NCI-H2029 treated with DMSO at 0.1 percent for 48 hours (cell line): ENCODE measurements at regions not wholly inside any gene's neighbourhood (a gene's known extent, or its start where the extent isn't known, plus 50 kb on each side); places are given as distances from the start of the nearest gene placed in this dataset.
"Not testable (repeated sequence)": the region's sequence is repeated elsewhere in the genome, so short reads cannot be mapped to it uniquely, and the experiment has no call there.

Experiments used
- DNase-seq: peaks from one replicate; lab custom pipeline; 2025; lab: John Stamatoyannopoulos, UW

DNA sequence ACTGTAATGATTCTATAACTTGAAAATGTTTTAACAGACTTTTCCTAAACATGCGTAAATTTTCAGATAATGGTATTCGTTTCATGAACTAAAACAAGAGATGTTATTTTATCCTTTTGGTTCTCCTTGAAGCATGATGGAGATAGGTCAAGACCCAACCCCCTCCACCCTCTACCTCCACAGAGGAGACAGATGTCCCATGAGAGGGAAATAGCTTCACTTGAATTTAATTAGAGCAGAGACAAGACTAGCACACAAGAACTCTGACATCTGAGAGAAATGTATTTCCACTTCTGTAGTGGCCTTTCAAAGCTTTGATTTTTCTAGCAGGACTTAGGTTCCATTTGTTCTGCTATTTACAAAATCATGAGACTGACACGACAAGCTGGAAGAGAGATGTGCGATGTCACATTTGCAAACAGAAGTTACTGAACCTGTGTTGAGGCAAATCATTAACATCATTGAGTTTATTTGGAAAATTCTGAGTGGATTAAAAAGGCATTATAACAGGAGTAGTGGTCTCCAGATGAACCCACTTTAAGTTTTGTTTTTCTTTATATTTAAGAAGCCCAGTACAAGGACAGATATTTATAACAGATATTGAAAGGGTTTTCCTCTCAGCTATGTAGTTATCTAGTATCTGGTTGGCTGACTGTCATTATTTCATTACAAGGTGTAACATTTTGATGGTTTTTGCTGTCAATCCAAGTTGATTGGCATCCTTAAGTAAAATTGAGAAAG is 276.2 kb downstream of the ASXL3 start:
- DNase-seq: no peak

DNA sequence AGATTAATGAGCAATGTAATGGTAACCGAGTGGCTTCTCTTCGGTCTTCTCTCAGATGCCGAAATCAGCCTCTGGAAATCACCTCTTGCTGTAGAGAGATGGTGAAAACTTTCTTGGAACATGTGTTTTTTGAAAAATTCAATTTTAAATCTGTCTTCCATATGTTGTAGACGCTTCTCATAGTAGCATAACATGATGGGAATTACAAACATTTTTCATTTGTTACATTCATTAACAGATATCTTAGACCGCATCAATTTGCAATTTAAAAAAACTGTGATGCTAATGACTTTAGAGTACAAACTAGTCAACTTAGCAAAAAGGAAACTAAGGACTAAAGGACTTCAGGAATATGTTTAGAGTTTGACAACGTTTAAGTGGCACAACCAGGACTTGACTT is 275.2 kb downstream of the ASXL3 start:
- DNase-seq: no peak

DNA sequence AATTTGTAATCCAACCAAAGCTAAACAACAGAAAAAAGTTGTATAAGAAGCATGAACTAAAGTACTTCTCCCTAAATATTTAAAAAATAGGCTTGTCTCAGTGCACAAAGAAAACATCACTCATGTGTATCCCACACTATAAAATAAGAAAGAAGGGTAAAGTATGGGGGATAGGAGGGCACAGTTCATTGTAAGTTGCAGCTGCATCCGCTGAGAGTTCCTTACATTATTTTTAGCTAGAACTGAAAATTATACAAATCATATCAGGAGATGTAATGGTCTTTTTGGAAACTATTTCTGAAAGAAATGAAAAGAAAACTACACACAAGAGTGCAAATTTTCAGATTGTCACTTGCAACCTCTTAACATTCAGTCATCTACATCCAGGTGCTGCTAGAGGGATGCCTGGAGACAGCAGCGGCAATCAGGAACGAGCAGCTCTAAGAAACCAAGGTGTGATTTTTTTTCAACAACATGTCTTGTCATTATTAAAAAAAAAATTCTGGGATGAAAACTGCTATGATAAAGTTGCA is 273.6 kb downstream of the ASXL3 start:
- DNase-seq: no peak

DNA sequence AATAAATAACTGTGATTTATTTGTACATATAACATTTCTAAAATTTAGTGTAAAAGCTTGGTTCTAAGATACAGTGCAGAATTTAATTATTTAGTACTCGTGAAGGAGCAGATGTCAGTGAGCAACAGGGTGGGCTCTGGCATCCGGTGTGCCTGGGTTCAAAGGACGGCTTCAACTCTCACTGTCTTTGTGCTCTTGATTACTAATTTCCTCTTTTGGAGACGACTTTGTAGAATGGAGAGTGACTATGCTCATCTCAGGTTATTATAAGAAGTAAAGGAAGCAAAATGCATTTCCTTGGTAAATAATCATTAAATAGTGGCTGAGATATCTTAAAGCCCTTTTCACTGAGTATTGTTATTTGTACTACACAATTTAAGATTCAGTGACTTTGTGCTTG is 271.7 kb downstream of the ASXL3 start:
- no peak for DNase-seq

DNA sequence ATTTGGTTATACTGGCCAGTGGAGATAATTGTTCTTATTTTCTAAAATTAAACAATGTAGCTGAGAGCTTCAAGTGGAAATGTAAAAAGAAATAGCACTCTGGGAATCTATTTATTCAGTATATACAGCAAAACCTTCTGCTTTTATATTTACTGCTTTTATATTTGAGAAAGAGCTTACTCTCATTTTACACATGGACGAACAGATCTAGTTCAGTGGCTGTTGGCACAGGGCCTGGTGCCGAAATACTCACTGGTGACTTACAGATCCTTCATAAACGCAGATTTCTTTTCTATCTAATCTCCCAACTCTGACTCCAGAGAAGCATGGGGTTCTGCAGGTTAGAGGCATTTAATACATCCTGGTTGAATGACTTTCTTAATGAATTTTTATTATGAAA is 266.2 kb downstream of the ASXL3 start:
- peak; percentile 29 for DNase-seq

DNA sequence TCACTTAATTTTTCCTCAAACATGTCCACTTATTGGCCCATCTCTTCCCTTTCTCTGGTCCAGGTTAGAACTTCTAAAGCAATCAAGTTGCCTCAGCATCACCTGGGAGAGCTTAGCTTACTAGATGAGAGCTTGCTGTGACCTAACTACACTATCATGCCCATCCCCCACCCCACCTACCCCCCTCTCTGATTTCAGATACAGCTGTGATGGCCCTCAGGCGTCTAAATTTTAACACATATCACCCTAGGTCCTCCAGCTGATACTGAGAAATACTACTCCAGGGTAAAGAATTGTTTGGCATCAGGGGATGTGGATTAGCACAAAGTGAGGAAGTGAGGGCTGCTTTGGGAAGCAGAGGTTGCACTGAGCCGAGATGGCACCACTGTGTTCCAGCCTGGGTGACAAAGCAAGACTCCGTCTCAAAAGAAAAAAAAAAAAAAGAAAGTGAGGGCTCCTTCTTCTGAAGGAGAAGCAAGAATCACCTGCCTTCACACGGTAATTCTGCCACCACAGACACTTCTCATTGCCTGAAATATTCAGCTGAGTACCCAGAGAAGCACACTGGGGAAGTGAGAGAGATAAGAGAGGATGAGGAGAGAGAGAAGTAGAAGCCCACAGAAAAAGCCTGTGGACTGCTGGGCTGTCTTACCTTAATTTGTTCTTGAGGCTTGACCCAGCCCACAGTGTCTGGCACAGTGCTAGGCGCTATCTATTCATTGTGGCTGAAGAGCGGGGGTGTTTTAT is 263.4 kb downstream of the ASXL3 start:
- DNase-seq: no peak

DNA sequence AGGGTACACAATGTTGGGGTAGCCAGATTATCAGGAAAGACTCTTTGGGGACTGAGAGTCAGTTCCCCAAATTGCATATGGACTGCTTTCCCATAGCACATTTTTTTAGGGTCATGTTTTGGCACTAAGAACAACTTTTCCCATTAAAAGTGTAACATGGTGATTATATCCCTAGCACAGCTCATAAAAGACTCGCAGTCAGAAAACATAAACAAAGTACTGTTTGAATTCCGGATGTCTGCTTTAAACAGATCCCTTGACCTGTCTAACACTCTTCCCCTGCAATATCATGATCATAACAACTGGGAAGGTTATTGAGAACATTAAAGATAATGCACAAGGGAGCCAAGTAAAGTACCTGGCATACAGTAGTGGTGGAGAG is 262.2 kb downstream of the ASXL3 start:
- no peak for DNase-seq

DNA sequence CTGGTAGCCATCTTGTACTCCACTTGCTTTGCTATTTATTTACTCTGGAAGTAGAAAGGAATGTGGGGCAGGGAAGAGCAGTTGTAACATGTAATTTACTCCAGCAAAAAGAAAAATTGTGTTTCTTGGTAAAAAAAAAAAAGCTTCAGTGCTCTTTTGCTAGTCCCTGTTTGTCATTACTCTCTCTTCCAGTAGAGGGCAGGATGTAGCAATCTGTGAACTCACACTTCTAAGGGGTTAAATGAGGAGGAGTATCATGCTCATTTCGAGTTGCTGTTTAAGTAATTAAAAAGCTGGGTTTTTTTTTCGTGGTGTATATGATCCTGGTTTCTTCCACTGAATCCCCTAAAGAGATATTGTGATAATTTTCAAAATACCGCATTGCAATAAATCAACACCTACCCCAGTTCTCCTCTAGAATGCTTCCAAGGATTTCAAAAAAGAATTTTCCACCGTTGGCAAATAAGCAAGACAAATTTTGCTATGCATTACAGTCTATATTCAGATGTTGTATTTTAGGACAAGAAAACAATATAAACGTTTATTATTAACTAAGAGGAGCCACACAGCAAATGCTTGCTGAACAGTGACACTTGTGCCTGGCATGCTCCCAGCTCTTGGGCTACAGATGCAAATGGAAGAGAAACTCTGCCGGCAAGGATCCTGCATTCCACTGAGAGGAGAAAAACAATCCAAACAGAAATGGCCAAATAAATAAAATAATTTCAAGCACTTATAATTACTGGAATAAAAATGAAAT is 261.6 kb downstream of the ASXL3 start:
- peak; percentile 80 for DNase-seq

DNA sequence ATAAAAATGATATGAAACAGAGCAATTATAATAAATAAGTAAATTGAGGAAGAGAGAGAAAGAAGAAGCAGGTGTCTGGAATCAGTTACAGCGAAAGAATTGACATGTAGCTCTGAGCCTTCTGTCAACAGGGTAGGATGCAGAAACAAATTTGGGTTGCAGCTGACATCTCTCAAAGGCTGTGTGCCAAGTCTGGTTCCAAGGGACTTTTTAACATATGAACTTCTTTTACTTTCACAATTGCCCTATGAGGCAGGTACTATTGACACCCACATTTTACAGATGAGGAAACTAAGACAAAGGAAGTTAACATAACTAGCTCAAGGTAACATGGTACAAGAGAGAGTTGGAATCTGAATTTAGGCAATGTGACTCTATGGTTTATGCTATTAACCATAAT is 260.0 kb downstream of the ASXL3 start:
- no peak for DNase-seq

DNA sequence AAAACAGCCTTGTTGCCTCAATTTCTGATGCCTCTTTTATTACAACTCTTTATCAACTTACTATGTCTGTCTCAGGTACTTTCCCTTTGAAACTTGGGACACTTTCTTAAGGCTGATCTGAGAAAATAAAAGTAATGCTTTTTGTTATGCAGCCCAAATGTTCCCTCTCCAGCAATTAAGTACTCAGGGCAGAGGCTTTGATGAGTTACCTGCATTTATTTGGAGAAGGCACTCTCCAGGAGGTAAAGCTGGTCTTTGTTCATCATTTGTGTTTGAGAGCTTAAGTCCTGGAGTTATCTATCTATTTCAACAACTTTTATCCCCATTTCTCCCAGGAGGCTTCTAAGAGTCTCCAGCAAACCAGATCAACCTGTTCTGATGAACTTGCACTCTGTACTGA is 259.2 kb downstream of the ASXL3 start:
- DNase-seq: peak; percentile 30

DNA sequence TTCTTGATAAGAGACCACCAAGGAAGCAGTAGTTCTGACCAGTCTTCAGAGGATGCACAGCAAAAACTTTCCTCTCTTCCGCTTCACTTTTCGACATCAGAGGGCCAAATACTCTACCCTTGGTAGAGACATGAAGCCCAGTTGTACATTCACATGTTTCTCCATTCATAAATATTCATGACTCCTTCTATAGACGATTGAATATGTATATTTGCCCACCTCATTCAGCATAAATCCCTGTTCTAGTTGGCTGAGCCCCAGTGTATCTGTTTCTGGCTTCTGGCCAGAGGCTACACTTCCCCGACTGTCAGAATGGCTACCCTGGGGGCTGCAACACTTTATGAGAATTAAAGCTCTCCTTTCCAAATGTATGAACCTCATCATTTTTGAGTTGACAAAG is 258.5 kb downstream of the ASXL3 start:
- peak; percentile 41 for DNase-seq

DNA sequence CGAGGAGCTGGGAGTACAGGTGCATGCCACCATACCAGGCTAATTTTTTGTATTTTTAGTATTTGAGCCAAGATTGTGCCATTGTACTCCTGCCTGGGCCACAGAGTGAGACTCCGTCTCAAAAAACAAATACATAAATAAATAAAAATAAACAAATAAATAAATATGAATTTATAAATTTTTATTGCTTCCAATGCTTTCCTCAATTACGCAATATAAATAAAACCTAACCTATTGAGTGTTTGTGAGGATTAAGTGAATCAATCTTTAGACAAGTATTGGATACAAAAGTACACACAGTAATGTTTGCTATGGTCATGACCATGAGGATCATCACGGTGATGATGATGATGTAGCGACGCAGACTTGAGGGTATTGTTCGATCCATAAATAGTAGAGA is 257.4 kb downstream of the ASXL3 start:
- DNase-seq: no peak

DNA sequence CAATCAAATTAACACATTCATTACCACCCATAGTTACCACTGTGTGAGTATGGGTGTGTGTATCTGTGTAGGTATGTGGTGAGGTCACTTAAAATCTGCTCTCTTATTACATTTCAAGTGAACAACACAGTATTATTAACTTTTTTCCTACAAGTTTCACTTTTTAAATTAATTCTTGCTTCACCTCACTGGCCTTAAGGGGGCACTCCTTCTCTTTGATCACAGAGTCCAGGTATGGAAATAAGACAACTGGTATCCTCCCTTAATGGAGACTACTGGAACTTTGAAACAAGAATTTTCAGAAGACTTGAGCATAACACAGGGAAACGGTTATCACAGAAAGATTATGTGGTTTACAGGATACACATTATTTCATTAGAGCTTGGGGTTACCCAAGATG is 255.8 kb downstream of the ASXL3 start:
- no peak for DNase-seq

DNA sequence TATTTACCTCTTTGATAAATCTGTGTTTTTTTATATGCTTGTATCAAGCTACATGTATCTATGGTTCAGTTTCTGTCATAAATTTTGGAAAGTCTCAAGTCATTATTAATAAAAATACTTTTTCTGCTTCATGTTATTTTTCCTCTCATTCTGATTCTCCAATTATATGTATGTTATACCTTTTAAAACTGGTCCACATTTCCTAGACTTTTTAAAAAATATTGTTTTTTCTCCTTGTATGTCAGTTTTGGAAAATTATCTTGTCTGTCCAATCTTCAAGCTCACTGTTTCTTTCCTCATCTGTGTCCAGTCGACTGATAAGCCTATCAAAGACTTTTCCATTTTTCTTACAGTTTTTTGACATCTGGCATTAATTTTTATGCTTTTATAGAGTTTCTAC is 253.4 kb downstream of the ASXL3 start:
- no peak for DNase-seq

DNA sequence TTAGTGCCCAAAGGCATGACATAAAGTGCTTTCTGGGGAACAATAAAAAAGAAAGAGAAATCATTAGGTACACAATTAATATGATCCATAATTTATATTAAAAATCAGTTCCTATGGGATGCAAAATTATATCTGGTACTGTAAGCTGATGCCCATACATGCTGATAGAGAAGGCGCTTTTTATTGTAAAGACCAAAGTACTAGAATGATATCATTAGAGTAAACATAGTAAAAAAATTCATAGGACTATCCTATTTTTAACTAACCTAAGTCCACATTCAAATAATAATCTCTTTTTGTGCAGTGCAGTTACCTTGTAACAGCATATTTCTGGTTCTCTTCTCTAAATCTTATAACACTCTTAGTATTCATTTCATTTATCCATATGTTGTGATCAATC is 252.2 kb downstream of the ASXL3 start:
- no peak for DNase-seq

DNA sequence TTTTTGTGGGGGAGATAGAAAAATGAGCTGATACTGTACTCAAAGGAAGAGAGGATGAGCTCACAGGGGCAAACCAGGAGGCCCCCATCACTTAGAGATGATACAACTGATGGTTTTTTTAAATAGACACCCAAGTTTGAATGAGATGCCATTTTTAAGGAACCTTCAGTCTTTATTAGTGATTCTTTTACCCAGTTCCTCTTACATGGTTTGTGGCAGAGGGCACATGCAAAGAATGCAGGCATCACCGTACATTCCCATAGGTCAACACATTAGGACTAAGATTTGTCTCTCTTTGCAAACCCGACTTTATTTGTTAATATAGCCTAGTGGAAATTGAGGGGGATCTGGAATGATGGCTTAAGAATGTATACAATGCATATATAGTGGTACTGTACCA is 250.9 kb downstream of the ASXL3 start:
- DNase-seq: no peak

DNA sequence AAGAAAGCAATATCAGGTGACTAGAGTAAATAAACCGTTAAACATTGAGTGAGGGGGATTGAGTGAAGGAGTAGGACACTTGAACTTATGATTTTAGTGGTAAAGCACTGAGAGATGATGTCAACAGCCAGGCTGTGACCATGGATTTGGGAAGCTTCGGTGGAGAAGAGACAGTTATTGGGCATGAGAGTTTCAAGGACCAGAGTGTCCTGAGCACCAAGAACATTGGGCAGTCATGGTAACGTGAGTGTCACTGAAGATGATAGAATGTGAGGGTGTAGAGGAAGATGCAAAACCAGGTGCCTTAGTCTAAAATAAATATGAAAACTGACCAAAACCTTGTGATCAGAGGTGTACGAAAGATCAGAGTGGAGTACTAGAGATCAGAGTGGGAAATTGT is 248.1 kb downstream of the ASXL3 start:
- peak; percentile 74 for DNase-seq

DNA sequence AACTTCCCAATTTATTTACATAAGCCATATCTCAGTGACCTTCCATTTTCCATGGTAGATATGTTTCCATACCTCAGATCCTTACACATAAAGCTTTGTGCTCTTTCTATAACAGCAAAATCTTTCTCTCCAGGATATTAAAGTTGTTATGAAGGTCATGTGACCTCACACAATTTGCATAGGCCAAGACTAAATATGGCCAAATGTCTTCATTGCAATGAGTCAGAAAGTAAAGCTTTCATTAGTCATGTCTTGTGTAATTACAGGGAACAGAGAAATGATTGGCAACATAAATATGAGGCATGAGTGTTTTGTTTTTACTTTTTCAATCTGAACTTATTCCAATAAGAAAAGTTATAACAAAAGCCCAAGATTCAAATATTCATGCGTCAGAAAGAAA is 243.5 kb downstream of the ASXL3 start:
- DNase-seq: no peak

DNA sequence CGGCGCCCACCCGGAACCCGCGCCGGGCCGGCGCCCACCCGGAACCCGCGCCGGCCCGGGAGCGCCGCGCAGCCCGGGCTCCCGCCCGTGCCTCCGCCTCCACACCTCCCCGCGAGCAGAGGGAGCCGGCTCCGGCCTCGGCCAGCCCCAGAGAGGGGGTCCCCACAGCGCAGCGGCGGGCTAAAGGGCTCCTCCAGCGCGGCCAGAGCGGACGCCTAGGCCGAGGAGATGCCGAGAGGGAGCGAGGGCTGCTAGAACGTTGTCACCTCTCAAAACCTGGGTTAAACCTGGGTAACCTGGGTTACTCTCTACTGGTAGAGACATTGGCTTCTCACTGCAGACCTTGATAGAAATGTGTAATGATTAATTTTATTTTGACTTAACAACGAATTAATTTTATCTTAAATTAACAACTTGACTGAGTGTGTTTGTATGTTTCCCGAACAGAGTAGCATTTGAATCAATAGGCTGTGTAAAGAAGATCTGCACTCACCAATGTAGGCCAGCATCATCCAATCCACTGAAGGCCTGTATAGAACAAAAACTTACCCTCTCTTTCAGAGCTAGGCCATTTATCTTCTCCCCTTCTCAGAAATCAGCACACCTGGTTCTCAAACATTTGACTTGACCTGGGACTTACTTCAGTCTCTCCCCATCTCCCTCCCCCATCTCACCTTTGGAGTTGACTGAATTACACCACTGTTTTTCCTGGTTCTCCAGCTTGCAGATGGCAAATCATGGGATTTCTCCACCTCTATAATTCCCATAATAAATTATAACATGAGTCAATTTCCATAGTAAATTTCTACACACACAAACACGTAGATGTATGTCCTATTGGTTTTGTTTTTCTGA is 242.7 kb downstream of the ASXL3 start:
- no peak for DNase-seq

DNA sequence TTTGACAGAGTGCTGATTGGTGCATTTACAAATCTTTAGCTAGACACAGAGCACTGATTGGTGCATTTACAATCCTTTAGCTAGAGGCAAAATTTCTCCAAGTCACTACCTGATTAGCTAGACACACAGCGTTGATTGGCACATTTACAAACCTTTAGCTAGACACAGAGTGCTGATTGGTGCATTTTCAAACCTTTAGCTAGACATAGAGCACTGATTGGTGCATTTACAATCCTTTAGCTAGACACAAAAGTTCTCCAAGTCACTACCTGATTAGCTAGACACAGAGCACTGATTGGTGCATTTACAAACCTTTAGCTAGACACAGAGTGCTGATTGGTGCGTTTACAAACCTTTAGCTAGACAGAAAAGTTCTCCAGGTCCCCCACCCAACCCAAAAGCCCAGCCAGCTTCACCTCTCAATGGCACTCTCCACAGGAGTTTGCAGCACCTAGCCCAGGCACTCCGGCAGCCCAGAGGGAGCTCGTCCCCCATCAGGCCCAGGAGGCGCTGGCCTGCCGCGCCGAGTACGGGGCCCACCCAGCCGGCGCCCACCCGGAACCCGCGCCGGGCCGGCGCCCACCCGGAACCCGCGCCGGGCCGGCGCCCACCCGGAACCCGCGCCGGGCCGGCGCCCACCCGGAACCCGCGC is 241.8 kb downstream of the ASXL3 start:
- DNase-seq: not testable (repeated sequence)

DNA sequence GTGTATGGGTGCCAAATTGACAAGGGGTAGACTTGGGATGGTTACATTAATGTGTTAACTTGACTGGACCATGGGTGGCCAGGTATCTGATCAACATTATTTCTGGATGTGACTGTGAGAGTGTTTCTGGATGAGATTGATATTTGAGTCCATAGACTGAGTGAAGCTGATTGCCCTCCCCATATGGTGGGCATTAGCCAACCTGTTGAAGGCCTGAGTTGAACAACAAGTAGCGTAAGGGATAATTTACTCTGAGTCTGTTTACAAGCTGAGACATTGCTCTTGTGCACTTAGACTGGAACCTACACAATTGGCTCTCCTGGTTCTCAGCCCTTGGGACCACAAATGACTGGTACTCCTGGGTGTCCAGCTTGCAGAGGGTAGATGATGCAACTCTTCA is 240.1 kb downstream of the ASXL3 start:
- no peak for DNase-seq
